GM12874 (cell line): ENCODE measurements at regions not wholly inside any gene's neighbourhood (a gene's known extent, or its start where the extent isn't known, plus 50 kb on each side); places are given as distances from the start of the nearest gene placed in this dataset.

Source experiments
- CTCF ChIP-seq: IDR thresholded peaks from 2 replicates; pipeline ENCODE4 v1.5.1; 2011; ENCODE audit warnings: low read depth, mild to moderate bottlenecking, control low read depth, low read length, moderate library complexity; ENCODE audit not compliant: insufficient read depth

GRCh38 chr1:238779716-238780115, 606.7 kb upstream of the CHRM3 start:
- no peak for TF ChIP-seq CTCF

- TF ChIP-seq CTCF, result no peak
Observed at GRCh38 chr1:238778113-238778512, 608.3 kb upstream of the CHRM3 start.

- TF ChIP-seq CTCF, result no peak
Observed at GRCh38 chr1:238777551-238777950, 608.8 kb upstream of the CHRM3 start.

GRCh38 chr1:238776126-238776525, 610.2 kb upstream of the CHRM3 start:
- TF ChIP-seq CTCF, result no peak

GRCh38 chr1:238772322-238772721, 614.0 kb upstream of the CHRM3 start:
- TF ChIP-seq CTCF, result no peak

GRCh38 chr1:238767321-238767720, 619.0 kb upstream of the CHRM3 start:
- TF ChIP-seq CTCF, result no peak

GRCh38 chr1:238764779-238765178, 621.6 kb upstream of the CHRM3 start:
- no peak for TF ChIP-seq CTCF

GRCh38 chr1:238753252-238753651, 633.1 kb upstream of the CHRM3 start:
- TF ChIP-seq CTCF, result no peak
